PFSK-1 (cell line): ENCODE measurements at regions not wholly inside any gene's neighbourhood (a gene's known extent, or its start where the extent isn't known, plus 50 kb on each side); places are given as distances from the start of the nearest gene placed in this dataset.

ENCODE experiments used
- POLR2AphosphoS5 ChIP-seq: IDR thresholded peaks from 2 replicates; pipeline ENCODE4 v1.6.1; 2012; ENCODE audit warnings: low read depth, mild to moderate bottlenecking, control low read depth, low read length, moderate library complexity
- REST ChIP-seq, 2 experiments: IDR thresholded peaks; 2 replicates each; pipeline versions ENCODE4 v1.6.1 to v1.8.0; 2011 to 2012; ENCODE audit warnings: low read depth in 2 of 2, low read length in 2 of 2, control low read depth in 1 of 2, inconsistent platforms in 1 of 2, mild to moderate bottlenecking in 1 of 2, moderate library complexity in 1 of 2; ENCODE audit not compliant: insufficient read depth in 1 of 2
- SIN3A ChIP-seq: IDR thresholded peaks from 2 replicates; pipeline ENCODE4 v1.6.1; 2012; ENCODE audit warnings: mild to moderate bottlenecking, low read length, moderate library complexity, borderline replicate concordance; ENCODE audit not compliant: insufficient read depth

DNA sequence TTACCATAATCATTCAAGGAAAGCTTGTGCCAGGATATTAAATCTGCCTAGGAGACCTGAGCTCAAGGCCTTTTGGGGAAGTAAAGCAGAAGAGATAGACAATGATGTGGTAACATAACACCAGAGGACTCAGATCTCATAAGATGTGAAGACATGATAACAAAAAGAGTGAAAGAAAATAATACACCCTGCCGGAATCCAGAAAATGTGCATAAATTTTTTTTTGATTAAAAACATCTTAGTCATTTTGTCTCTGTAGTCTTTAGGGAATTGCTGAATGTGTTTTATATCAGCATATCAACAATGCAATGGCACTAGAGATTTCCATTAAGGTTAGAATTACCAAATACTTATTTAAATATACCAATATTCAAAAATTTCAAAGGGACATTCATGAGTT is 326.8 kb upstream of the ROBO1 start:
- TF ChIP-seq POLR2AphosphoS5 (no peak), REST (IDR thresholded peaks at IDR 0.05; ENCODE audit: insufficient read depth in 1 of 2, low read depth in 2 of 2, low read length in 2 of 2) (no peak), SIN3A (no peak)
